GM19395 (cell line): ENCODE measurements at regions not wholly inside any gene's neighbourhood (a gene's known extent, or its start where the extent isn't known, plus 50 kb on each side); places are given as distances from the start of the nearest gene placed in this dataset.
"Not testable (repeated sequence)": the region's sequence is repeated elsewhere in the genome, so short reads cannot be mapped to it uniquely, and the experiment has no call there.

Source experiments
- ATAC-seq: cut with Tn5 transposase; IDR thresholded peaks from one replicate; pipeline ENCODE4 v1.9.1; 2021; ENCODE audit warnings: mild to moderate bottlenecking, moderate library complexity; ENCODE audit not compliant: unreplicated experiment

DNA sequence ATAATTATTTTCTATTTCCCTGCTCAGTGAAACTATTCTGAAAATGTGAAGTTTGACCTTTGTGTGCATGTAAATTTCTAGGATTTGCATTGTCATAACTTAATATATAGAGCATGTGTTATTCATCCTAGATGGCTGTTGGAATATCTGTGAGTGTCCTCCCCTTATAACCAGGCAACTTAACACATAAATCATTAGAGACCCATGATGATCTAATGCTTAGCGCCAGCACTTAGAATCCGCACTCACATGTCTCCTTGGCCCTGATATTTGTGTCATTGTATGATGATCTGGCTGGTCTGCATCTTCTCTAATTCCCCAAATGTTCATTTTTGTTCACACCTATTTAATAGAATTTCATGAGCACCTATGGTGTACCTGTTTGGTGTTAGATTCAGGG is 1354.5 kb downstream of the XPNPEP1 start:
- no peak for ATAC-seq

- ATAC-seq = peak; percentile 79
Observed at GRCh38 chr10:108567899-108568752, 1355.2 kb downstream of the XPNPEP1 start.

DNA sequence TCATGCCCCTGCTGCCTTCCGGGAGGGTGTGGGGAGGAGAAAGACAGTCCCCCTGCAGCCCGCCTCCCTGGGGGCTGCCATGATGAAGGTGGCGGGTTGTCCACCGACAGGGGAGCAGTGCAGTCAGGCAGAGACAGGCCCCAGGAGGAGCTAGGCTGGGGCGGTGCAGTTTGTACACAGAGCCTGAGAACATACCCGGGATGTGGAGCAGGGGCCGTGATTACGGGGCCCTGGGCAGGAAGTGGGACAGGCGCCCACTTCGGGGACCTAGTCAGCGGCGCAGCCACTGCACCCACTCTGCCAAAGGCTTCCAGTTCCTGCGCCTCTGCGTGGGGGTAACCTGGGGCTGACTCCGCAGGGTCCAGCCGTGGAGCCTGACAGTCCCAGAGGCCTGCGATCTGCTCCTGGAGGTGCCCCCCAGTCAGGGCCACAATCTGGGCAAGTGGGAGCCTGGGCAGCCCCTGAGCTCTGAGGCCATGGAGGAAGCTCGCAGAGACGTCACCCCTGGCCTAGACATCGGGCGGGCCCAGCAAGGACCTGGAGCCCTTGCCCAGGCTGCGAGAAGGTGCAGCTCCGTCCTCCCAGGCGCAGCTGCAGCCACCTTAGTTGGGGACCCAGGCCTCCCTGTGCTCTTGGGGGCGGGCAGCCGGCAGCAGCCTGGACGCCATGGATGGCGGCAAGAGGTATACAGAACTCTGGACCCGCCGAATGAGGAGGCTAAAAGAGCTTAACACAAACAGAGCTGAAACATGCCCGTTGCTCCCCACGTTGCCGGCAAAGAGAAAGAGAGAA is 1356.8 kb downstream of the XPNPEP1 start:
- no peak for ATAC-seq

- peak; percentile 61 for ATAC-seq
Observed at GRCh38 chr10:108562105-108562504, 1361.2 kb downstream of the XPNPEP1 start.

GRCh38 chr10:108561649-108562048 is 1361.7 kb downstream of the XPNPEP1 start:
- ATAC-seq = no peak

DNA sequence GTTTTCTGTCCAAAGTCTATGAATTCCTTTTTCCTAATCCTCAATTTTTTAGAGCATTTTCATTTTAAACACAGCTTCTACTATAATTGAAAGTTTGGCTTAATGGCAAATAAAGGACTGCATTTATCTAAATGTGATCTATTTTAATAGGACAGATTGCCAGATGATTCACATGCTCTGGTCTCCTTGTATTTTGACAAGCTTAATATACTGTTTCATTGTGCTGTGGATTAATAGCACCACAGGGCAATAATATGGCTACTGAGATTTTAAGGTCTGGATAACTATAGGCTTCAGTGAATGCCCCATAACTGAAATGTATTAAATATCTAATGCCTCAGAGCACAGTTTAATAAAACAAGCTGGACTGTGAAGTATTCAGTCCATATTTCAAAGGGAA is 1362.8 kb downstream of the XPNPEP1 start:
- ATAC-seq = no peak

GRCh38 chr10:108556186-108556585 is 1367.1 kb downstream of the XPNPEP1 start:
- ATAC-seq = no peak

GRCh38 chr10:108545921-108546320 is 1377.4 kb downstream of the XPNPEP1 start:
- ATAC-seq = peak; percentile 88

DNA sequence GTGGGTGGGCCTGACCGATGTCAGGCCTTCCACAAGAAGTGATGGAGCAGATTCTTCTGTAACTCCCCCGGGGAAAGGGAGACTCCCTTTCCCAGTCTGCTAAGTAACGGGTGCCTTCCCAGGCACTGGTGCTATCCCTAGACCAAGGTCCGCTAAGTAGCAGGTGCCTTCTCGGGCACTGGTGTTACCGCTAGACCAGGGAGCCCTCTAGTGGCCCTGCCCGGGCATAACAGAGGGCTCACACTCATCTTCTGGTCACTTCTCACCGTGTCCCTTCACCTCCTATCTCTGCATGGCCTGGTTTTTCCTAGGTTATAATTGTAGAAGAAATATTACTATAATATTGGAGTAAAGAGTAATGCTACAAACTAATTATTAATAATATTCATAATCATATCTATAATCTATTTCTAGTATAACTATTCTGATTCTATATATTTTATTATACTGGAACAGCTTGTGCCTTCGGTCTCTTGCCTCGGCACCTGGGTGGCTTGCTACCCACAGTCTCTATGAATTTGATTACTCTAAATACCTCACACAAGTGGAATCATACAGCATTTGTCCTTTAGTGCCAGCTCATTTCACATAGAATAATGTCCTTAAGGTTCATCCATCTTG is 1378.7 kb downstream of the XPNPEP1 start:
- ATAC-seq = peak; percentile 82

DNA sequence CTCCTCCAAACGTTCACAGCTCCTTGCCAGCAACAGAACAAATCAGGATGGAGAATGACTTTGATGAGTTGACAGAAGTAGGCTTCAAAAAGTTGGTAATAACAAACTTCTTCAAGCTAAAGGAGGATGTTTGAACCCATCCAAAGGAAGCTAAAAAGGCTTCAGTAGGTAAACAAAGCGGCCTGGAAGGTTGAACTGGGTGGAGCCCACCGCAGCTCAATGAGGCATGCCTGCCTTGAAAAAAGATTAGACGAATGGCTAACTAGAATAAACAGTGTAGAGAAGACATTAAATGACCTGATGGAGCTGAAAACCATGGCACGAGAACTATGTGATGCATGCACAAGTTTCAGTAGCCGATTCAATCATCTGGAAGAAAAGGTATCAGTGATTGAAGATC is 1369.0 kb upstream of the SORCS1 start:
- ATAC-seq = not testable (repeated sequence)

DNA sequence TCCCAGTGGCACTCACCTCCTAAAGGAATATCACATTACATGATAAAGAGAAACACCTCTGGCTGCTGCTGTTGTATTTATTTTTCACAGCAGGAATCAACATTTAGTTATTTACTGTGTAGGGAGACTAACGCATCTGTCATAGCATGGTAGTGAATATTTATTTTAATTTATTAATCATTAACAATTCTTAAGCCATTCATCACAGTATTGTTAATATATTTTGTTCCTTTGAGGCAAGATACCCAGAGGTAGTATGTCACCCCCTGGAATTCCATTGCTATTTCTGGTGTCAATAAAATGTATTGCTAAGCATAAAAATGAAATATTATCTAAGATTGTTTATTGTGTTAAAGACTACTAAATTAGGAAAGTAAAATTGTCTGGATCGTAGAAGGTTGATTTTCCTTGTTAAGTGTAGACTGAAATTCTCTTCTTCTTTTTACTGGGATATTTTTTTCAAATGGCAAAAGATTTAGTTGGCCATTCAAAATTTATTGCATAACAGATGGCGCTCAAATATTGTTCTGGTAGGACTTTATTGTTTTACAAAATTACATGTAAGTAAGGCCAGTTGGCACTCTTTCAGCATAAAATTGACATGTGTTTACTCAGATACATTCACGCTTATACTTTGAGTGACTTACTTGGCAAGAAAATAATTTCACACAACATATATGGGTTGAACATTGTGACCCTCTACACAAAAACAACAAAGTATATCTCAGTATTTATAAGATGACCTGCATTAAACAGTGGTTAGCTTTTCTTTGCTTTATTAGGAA is 1358.7 kb upstream of the SORCS1 start:
- no peak for ATAC-seq

DNA sequence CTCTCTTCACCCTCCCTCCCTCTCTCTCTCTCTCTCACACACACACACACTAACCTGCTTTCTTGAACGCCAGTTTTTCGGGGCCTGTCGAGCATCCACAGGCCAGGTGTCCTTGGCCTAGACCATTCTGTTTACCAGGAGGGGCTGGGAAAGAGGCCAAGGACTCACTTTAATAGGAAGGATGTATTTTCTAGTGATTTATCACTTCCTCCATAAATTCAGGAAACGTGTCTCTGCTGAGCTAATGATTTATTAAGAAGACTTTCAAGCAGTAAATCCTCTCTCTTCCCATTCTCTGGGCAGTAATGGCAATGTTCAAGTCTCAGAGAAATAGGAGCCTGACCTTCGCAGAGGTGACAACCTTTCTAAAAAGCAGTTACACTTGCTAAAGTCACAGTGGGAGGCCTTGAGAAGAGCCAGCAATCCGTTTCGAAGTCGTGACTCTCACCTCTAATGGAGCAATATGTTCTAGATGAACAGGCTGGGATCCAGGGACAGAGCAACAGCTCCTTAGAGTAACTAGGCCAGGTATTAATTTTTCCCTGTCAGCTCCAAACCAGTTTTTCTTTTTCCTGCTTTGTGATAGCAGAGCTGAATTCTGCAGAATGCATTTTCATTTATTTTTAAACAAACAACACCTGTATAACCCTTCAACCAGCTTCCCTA is 1357.5 kb upstream of the SORCS1 start:
- no peak for ATAC-seq

DNA sequence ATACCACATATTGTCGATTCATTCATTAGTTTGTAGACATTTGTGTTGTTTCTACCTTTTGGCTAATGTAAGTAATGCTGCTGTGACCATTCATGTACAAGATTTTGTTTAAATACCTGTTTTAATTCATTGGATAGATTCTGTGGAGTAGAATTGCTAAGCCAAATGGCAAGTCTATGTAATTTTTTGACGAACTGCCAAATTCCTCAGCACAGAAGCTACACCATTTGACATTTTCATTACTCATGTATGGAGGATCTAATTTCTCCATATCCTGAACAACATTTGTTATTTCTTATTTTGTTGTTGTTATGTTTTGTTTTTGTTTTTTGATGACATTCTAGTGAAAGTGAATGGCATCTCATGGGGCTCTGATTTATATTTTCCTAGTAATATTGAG is 1351.3 kb upstream of the SORCS1 start:
- no peak for ATAC-seq

GRCh38 chr10:108500396-108500795 is 1335.9 kb upstream of the SORCS1 start:
- ATAC-seq = no peak

GRCh38 chr10:108496106-108496505 is 1331.6 kb upstream of the SORCS1 start:
- no peak for ATAC-seq

- no peak for ATAC-seq
Observed at GRCh38 chr10:108490944-108491343, 1326.4 kb upstream of the SORCS1 start.

DNA sequence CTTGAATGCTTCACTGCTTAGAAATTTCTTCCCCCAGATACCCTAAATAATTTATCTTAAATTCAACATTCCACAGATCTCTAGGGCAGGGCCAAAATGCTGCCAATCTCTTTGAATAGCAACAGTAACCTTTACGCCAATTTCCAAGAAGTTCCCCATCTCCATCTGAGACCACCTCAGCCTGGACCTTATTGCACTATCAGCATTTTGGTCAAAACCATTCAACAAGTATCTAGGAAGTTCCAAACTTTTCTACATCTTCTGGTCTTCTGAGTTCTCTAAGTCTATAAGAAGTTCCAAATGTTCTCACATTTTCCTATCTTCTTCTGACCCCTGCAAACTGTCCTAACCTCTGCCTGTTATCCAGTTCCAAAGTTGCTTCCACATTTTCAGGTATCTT is 1306.9 kb upstream of the SORCS1 start:
- no peak for ATAC-seq

DNA sequence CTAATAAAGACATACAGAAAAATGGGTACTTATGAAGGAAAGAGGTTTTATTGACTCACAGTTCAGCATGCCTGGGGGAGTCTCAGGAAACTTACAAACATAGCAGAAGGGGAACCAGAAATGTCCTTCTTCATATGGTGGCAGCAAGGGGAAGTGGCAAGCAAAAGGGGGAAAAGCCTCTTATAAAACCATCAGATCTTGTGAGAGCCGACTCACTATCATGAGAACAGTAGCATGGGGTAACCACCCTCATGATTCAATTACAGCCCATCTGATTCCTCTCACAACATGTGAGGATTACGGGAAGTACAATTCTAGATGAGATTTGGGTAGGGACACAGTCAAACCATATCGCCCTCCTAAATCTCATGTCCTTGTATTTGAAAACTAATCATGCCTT is 1305.4 kb upstream of the SORCS1 start:
- ATAC-seq = no peak

- no peak for ATAC-seq
Observed at GRCh38 chr10:108465871-108466641, 1301.5 kb upstream of the SORCS1 start.

- ATAC-seq = no peak
Observed at GRCh38 chr10:108462005-108462404, 1297.5 kb upstream of the SORCS1 start.
